Endometrium (tissue), 2 donors: ENCODE measurements at regions not wholly inside any gene's neighbourhood (a gene's known extent, or its start where the extent isn't known, plus 50 kb on each side); places are given as distances from the start of the nearest gene placed in this dataset.

Experiments
- FAIRE-seq: peaks from 2 replicates; lab custom pipeline; 2012; peaks lifted over from hg19 to GRCh38; lab: Jason Lieb, UNC
- donor health status: control.
- donor health status: control.

GRCh38 chr10:110398419-110399105 is 93.8 kb upstream of the SMNDC1 start:
- no peak for FAIRE-seq

GRCh38 chr10:110399106-110399964 is 94.6 kb upstream of the SMNDC1 start:
- no peak for FAIRE-seq

- no peak for FAIRE-seq
Observed at GRCh38 chr10:110399965-110400933, 95.5 kb upstream of the SMNDC1 start.

- FAIRE-seq: no peak
Observed at GRCh38 chr10:110401401-110402076, 96.2 kb upstream of the DUSP5 start.

DNA sequence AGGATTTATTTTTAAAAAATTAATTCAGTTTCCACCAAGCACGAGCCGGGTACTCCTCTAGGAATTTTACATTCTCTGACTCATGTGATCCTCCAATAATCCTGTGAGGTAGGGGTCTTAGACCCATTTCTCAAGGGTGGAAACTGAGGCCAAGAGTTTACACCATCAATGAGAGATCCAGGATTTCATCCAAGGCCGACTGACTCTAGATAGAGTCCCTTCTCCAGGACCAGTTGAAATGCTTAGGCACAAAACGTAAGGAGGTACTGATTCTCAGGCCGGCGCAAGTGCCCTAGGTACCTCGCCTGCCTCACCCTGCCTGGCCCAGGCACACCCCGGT is 95.7 kb upstream of the DUSP5 start:
- no peak for FAIRE-seq

DNA sequence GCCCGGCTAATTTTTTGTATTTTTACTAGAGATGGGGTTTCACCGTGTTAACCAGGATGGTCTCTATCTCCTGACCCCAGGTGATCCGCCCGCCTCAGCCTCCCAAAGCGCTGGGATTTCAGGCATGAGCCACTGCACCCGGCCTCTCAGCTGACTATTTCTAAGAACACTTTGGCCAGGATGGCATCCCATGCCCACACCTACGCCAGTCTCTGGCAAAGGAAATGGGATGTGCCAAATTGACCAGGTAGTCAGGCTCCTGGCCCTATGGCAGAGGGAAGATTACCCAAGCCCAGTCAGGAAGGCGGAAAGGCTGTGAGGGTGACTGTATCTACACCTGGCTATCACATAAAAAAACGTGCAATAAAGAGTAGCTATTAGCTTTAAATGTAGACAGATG is 94.1 kb upstream of the DUSP5 start:
- FAIRE-seq: no peak

- no peak for FAIRE-seq
Observed at GRCh38 chr10:110404413-110404812, 93.3 kb upstream of the DUSP5 start.

DNA sequence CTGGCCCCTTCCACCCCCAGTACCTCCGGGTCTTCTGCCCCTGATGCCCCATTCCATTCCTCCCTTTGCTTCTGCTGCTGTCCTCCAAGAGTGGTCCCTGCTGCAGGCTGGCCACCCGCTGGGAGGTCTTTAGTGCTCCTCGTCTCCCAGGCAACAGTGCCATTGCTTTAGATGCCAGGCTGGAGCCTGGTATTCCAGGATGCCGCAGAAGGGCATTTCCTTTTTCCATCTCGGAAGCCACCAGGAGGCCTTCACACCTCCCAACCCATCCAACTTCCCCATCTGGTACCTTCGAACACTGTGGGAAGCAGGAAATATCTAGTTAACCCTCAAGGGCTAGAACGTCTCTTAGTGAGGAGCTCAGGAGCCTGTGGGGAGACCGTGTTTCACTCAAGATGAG is 92.9 kb upstream of the DUSP5 start:
- no peak for FAIRE-seq

- FAIRE-seq: no peak
Observed at GRCh38 chr10:110405380-110405779, 92.3 kb upstream of the DUSP5 start.

- FAIRE-seq: no peak
Observed at GRCh38 chr10:110407301-110408170, 90.2 kb upstream of the DUSP5 start.

DNA sequence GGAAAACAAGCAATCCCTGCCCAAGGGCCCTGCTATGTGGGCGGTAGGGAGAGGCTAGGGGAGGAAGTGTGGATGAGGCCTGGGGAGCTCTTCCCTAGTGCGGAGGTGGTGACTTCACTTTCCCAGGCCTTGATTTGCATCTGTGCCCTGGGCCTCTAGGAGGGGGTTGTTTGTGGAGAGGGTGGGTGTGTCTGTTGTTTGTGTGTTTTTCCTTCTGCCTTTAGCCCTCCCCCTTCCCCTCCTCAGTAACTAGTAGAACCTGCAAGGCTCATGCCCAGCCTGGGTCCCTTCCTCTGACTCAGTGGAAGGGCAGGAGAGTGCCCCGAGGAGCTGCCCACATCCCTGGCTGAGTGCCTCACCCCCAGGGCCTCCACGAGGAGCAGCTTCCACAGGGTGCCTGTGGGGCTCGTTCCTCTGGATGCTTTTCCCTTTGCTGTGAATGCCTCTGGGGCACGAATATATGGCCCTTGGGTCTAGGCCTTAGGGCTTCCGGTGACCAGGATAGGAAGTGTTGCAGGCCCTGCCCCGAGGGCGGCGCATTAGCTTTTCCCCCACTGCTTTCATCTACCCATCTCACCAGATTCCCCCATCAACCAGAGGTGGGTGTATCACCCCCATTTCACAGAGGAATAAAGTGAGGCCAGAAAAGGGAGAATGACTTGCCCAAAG is 89.4 kb upstream of the DUSP5 start:
- FAIRE-seq: no peak

DNA sequence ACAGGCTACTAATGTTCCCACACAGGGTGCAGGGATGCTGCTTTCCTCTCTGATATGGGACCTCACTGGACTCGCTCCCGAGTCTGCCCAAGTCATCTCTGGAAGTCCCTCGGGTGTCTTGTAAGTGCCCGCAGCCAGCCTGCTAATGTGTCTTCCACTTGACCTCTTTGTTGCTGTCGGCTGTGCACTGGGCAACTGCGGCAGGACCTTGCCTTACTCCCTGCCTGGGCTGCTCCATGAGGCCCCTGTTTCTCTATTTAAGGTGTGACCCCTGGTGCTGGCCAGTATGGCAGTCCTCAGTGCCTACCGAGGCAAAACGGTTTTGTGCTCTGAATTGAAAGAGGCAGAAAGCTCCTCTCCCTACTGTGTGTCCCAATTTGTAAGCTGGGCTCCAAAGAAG is 88.8 kb upstream of the DUSP5 start:
- no peak for FAIRE-seq

DNA sequence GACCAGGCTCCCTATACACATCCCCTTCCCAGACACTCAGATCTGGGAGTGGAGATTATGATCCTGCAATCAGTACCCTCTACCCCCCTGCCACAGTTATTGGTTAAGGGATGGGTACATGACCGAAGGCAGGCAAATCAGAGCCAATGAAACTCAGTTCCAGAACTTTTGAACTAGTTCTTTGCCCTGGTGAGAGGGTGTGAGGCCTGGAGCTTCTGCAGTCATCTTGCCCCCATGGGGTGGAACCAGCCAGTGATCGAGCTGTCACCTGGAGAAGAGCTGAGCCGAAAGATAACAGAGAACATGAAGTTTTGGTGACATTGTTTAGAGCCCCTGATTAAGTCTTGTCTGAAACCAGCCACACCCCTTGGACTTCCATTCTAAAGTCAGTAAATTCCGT is 88.2 kb upstream of the DUSP5 start:
- FAIRE-seq: no peak

GRCh38 chr10:110409926-110410325 is 87.8 kb upstream of the DUSP5 start:
- FAIRE-seq: no peak

GRCh38 chr10:110410329-110411046 is 87.2 kb upstream of the DUSP5 start:
- FAIRE-seq: no peak

GRCh38 chr10:110411047-110411410 is 86.7 kb upstream of the DUSP5 start:
- FAIRE-seq: no peak

- FAIRE-seq: no peak
Observed at GRCh38 chr10:110413049-110413783, 84.5 kb upstream of the DUSP5 start.

GRCh38 chr10:110413903-110414547 is 83.7 kb upstream of the DUSP5 start:
- no peak for FAIRE-seq
